Skeletal muscle satellite cell (primary cell): ENCODE measurements at regions not wholly inside any gene's neighbourhood (a gene's known extent, or its start where the extent isn't known, plus 50 kb on each side); places are given as distances from the start of the nearest gene placed in this dataset.

ENCODE experiments used
- H3K27me3 ChIP-seq: 2 replicates; pipeline ENCODE4 v1.7.0; 2013; ENCODE audit warnings: low read length; ENCODE audit not compliant: control insufficient read depth, insufficient read depth
- H3K36me3 ChIP-seq: 2 replicates; pipeline ENCODE4 v1.7.0; 2013; ENCODE audit warnings: mild to moderate bottlenecking, control low read depth, low read length; ENCODE audit not compliant: insufficient read depth
- H3K4me1 ChIP-seq: 2 replicates; pipeline ENCODE4 v1.7.0; 2013; ENCODE audit warnings: low read length; ENCODE audit not compliant: control insufficient read depth, insufficient read depth
- H3K4me2 ChIP-seq: 2 replicates; pipeline ENCODE4 v1.7.0; 2013; ENCODE audit warnings: mild to moderate bottlenecking, low read length
- H3K4me3 ChIP-seq: 2 replicates; pipeline ENCODE4 v1.7.0; 2013; ENCODE audit warnings: low read length
- H3K9ac ChIP-seq: 2 replicates; pipeline ENCODE4 v1.7.0; 2013; ENCODE audit warnings: mild to moderate bottlenecking, low read depth, low read length, moderate library complexity
- H3K9me3 ChIP-seq: replicated peaks from 2 replicates; pipeline ENCODE4 v1.7.0; 2013; ENCODE audit warnings: mild to moderate bottlenecking, control low read depth, low read length

DNA sequence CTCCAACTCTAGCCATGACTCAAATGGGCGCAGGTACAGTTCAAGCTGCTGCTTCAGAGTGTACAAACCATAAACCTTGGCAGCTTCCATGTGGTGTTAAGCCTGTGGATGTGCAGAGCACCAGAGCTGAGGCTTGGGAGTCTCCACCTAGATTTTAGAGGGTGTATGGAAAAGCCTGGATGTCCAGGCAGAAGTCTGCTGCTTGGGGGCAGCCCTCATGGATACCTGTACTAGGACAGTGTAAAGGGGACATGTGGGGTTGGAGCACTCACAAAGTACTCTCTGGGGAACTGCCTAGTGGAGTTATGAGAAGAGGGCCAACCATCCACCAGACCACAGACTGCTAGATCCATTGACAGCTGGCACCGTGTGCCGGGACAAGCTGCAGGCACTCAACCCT is 273.5 kb upstream of the ST8SIA4 start:
- H3K36me3 ChIP-seq = no peaks in the 10 kb centered on the region
- no peak overlapping the region for H3K4me2 ChIP-seq
- peaks cover 3% of the 10 kb centered on the region for H3K9me3 ChIP-seq
- H3K4me3 ChIP-seq = no peak overlapping the region
- H3K4me1 ChIP-seq = no peaks in the 10 kb centered on the region
- no peak overlapping the region for H3K9ac ChIP-seq
- no peaks in the 10 kb centered on the region for H3K27me3 ChIP-seq

DNA sequence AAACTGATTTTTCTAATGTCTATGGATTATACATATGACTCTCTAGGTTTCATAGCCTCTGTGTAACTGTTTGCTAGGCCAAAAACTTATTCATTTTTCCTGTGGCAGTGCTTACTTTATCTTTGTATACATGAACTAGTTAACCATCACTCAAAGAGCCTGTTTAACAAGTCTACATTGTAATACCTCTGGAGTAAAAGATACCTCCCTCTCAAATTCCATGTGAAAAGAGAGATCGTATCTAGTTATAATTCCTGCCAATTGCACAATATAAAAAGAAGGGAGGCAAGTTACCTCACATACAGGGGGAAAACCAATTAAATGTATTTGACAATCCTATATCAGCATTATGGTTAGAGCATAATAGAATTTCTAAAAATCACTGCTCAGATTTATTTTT is 271.9 kb upstream of the ST8SIA4 start:
- no peak overlapping the region for H3K4me2 ChIP-seq
- no peaks in the 10 kb centered on the region for H3K27me3 ChIP-seq
- H3K9me3 ChIP-seq = peaks cover 3% of the 10 kb centered on the region
- no peak overlapping the region for H3K9ac ChIP-seq
- H3K4me3 ChIP-seq = no peak overlapping the region
- no peaks in the 10 kb centered on the region for H3K36me3 ChIP-seq
- H3K4me1 ChIP-seq = no peaks in the 10 kb centered on the region

DNA sequence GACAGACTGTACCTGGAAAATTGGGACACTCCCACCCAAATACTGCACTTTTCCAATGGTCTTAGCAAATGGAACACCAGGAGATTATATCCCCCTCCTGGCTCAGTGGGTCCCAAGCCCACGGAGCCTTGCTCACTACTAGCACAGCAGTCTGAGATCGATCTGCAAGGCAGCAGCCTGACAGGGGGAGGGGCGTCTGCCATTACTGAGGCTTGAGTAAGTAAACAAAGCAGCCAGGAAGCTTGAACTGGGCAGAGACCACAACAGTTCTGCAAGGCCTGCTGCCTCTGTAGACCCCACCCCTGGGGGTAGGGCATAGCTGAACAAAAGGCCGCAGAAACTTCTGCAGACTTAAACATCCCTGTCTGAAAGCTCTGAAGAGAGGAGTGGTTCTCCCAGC is 260.0 kb upstream of the ST8SIA4 start:
- Histone ChIP-seq H3K9ac (no peak overlapping the region), H3K9me3 (no peaks in the 10 kb centered on the region), H3K27me3 (no peaks in the 10 kb centered on the region), H3K4me1 (no peaks in the 10 kb centered on the region), H3K36me3 (no peaks in the 10 kb centered on the region), H3K4me3 (no peak overlapping the region), H3K4me2 (no peak overlapping the region)

DNA sequence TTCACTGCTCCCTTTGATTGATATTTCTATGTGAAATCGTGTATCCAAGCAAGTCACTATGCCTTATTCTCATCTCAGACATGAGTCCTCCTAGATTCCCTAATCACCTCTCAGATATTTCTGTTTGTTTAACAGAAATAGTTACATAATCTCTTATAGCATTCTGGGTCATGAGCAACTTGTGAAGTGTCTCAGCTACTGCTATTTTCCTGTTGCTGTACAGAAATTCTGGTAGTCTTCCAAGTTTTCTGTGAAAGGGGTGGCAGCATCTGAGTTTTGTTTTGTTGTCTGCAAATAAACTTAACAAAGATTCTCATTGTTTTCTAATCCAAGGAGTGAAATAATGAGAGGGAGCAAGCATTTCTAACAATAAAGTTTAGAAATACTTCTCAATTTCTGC is 256.9 kb upstream of the ST8SIA4 start:
- H3K27me3 ChIP-seq = no peaks in the 10 kb centered on the region
- no peaks in the 10 kb centered on the region for H3K9me3 ChIP-seq
- H3K36me3 ChIP-seq = no peaks in the 10 kb centered on the region

DNA sequence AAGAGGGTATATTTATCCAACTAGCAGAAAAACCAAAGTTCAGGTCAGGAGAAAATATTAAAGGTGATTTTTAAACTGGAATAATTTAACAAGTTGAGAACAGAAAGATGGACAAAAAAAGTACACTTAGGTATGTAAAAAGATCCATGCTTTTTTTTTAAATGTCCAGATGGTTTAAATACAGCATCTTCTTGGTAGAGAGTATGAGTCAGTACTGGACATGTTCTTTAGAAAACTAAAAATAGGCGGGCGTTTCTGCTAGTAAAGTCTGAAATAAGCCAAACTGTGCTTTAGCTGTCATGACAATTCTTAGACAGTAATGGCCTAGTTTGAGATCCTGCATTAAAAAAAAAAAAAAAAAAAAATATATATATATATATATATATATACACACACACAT is 255.9 kb upstream of the ST8SIA4 start:
- Histone ChIP-seq H3K36me3 (no peaks in the 10 kb centered on the region), H3K4me3 (no peak overlapping the region), H3K27me3 (no peaks in the 10 kb centered on the region)

More for the DNA sequence above, 256.9 kb upstream of the ST8SIA4 start:
- Histone ChIP-seq H3K9ac (no peak overlapping the region), H3K4me1 (no peaks in the 10 kb centered on the region), H3K4me3 (no peak overlapping the region), H3K4me2 (no peak overlapping the region)

DNA sequence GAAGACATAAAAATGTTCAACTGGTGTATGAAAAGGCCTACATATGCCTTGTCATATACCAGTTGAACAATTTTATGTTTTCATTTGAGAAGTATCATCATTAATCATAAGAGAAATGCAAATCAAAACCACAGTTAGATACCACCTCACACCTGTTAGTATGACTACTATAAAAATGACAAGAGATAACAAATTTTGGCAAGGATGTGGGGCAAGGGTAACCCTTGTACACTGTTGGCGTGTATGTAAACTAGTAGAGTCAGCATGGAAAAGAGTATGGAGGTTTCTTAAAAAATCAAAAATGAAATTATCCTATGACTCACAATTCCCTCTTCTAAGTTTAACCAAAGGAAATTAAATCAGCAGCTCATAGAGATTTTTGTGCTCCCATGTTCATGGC is 250.4 kb upstream of the ST8SIA4 start:
- Histone ChIP-seq H3K4me2 (no peak overlapping the region), H3K27me3 (no peaks in the 10 kb centered on the region), H3K9me3 (no peaks in the 10 kb centered on the region), H3K9ac (no peak overlapping the region), H3K4me1 (no peaks in the 10 kb centered on the region), H3K4me3 (no peak overlapping the region), H3K36me3 (no peaks in the 10 kb centered on the region)

More for the DNA sequence above, 255.9 kb upstream of the ST8SIA4 start:
- H3K4me1 ChIP-seq = no peaks in the 10 kb centered on the region
- H3K9me3 ChIP-seq = no peaks in the 10 kb centered on the region
- no peak overlapping the region for H3K9ac ChIP-seq
- no peak overlapping the region for H3K4me2 ChIP-seq

DNA sequence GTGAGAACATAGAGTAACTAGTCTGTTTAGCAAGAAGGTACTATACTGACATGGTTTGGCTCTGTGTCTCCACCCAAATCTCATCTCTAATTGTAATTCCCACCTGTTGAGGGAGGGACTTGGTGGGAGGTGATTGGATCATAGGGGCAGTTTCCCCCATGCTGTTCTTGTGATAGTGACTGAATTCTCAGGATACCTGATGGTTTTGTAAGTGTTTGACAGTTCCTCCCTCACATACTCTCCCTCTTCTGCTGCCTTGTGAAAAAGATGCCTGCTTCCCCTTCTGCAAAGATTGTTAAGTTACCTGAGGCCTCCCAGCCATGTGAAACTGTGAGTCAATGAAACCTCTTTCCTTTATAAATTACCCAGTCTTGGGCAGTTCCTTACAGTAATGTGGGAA is 240.4 kb upstream of the ST8SIA4 start:
- Histone ChIP-seq H3K4me3 (no peak overlapping the region), H3K9me3 (no peaks in the 10 kb centered on the region), H3K27me3 (no peaks in the 10 kb centered on the region), H3K4me1 (no peaks in the 10 kb centered on the region), H3K9ac (no peak overlapping the region), H3K36me3 (no peaks in the 10 kb centered on the region), H3K4me2 (no peak overlapping the region)

DNA sequence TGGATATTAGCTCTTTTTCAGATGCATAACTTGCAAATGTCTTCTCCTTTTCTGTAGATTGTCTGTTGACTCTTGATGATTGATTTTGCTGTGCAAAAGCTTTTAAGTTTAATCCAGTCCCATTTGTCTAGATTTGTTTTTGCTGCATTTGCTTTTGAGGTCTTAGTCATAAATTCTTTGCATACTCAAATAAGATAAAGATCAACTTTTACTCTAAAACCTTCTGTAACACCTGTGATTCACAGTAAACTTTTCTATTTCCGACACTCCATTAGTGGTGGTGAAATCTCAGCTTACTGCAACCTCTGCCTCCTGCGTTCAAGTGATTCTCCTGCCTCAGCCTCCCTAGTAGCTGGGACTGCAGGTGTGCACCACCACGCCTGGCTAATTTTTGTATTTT is 239.0 kb upstream of the ST8SIA4 start:
- no peak overlapping the region for H3K4me3 ChIP-seq
- H3K4me2 ChIP-seq = no peak overlapping the region
- H3K4me1 ChIP-seq = no peaks in the 10 kb centered on the region
- H3K9me3 ChIP-seq = no peaks in the 10 kb centered on the region
- no peak overlapping the region for H3K9ac ChIP-seq
- no peaks in the 10 kb centered on the region for H3K36me3 ChIP-seq
- H3K27me3 ChIP-seq = no peaks in the 10 kb centered on the region

DNA sequence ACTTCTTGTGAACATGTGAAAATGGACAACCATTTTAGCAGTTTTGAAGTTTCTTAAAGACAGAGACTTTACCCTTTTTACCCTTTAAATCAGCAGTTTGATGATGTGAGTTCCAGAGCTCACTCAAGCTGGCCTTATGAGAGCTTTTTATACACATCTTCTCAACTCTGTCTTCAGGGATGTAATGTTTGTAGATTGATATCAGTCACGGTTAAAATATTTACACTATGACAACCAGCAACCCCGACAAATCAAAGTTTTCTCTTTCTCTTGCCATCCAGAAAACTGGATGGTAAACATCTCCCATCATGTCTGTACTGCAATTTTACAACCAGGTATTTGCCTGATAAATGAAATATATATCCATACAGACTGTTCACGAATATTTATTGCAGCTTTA is 233.4 kb upstream of the ST8SIA4 start:
- no peaks in the 10 kb centered on the region for H3K27me3 ChIP-seq
- no peak overlapping the region for H3K4me2 ChIP-seq
- no peaks in the 10 kb centered on the region for H3K36me3 ChIP-seq
- H3K9me3 ChIP-seq = no peaks in the 10 kb centered on the region
- no peak overlapping the region for H3K4me3 ChIP-seq
- no peaks in the 10 kb centered on the region for H3K4me1 ChIP-seq
- no peak overlapping the region for H3K9ac ChIP-seq

DNA sequence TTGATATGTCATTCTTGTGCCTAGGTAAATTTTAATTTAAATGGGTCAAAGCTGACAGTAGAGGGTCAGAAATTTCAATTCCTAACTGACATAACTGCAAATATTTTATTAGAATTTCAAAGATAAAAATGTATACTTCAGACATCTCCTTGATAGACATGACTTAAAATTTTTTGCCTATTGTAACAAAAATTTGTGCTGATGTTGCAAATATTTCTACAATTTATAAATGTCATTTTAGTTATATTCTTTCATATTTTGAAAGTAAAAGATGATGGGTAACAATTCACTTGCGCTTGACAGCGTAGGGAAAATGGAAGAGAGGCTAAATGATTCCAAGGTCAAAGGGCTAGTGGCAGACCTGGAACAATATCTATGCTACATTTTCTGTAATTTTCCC is 220.3 kb upstream of the ST8SIA4 start:
- no peaks in the 10 kb centered on the region for H3K36me3 ChIP-seq
- H3K9me3 ChIP-seq = no peaks in the 10 kb centered on the region
- no peaks in the 10 kb centered on the region for H3K27me3 ChIP-seq
- H3K9ac ChIP-seq = no peak overlapping the region
- no peak overlapping the region for H3K4me2 ChIP-seq
- no peaks in the 10 kb centered on the region for H3K4me1 ChIP-seq
- no peak overlapping the region for H3K4me3 ChIP-seq

DNA sequence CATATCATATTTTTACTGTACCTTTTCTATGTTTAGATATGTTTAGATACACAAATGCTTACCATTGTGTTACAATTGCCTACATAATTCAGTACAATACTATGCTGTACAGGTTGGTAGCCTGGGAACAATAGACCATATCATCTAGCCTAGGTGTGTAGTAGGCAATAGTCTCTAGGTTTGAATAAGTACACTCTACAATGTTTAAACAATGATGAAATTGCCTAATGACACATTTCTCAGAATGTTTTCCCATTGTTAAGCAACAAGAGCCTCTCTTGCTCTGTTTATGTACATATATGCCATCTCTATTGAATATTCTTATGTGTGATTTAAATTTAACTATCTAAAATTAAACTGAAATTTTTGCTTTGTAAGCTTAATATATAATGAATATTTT is 209.6 kb upstream of the ST8SIA4 start:
- H3K4me1 ChIP-seq = no peaks in the 10 kb centered on the region
- H3K9ac ChIP-seq = no peak overlapping the region
- no peak overlapping the region for H3K4me3 ChIP-seq
- no peak overlapping the region for H3K4me2 ChIP-seq
- no peaks in the 10 kb centered on the region for H3K36me3 ChIP-seq
- no peaks in the 10 kb centered on the region for H3K27me3 ChIP-seq
- H3K9me3 ChIP-seq = no peaks in the 10 kb centered on the region

DNA sequence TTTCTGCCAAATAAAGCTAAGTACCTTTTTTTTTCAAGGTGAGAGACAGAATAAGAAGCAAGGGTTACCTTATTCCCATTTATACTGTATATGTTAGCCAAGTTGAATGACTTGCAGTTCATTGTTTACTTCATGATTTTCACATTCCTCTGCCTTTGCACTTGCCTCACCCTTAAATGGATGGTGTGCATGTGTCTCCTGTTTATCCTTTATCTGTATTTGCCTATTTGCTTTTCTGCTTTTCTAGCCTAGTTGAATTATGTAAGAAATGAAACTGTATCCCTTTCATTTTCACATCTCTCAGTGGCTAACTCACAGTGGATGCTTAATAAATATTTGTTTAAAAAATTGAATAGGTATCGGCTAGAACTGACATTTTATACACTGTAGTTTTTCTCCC is 200.8 kb upstream of the ST8SIA4 start:
- Histone ChIP-seq H3K36me3 (no peaks in the 10 kb centered on the region), H3K27me3 (no peaks in the 10 kb centered on the region), H3K4me1 (no peaks in the 10 kb centered on the region), H3K9ac (no peak overlapping the region), H3K4me3 (no peak overlapping the region), H3K4me2 (no peak overlapping the region), H3K9me3 (no peaks in the 10 kb centered on the region)
